Activated CD8-positive, alpha-beta T cell treated with anti-CD3 and anti-CD28 coated beads for 36 hours (primary cell): ENCODE measurements at regions not wholly inside any gene's neighbourhood (a gene's known extent, or its start where the extent isn't known, plus 50 kb on each side); places are given as distances from the start of the nearest gene placed in this dataset.

Experiments used
- ATAC-seq: fragments of 200-7000 bp; cut with Tn5 transposase; one replicate; pipeline ENCODE4 v1.10.0; 2021; ENCODE audit warnings: mild to moderate bottlenecking, moderate library complexity
- CTCF ChIA-PET: fragments of 350-600 bp; sonication (Branson Sonifier 250); formaldehyde crosslinking; loops from one replicate; lab custom pipeline; 2021; ENCODE audit warnings: antibody characterized with exemption; lab: Charles Lee
- POLR2A ChIA-PET: fragments of 350-600 bp; sonication (Branson Sonifier 250); formaldehyde crosslinking; loops from one replicate; lab custom pipeline; 2021; ENCODE audit warnings: antibody characterized with exemption; lab: Charles Lee
- DNase-seq: peaks from one replicate; pipeline ENCODE4 v3.0.0-alpha.2; 2020
- H3K27ac Mint-ChIP-seq: one replicate; pipeline ENCODE4 v1.8.0; 2021; ENCODE audit warnings: mild to moderate bottlenecking, mixed read lengths
- H3K27me3 Mint-ChIP-seq: one replicate; pipeline ENCODE4 v1.8.0; 2021; ENCODE audit warnings: mixed read lengths
- H3K36me3 Mint-ChIP-seq: one replicate; pipeline ENCODE4 v1.8.0; 2021; ENCODE audit warnings: low read depth, mixed read lengths
- H3K4me1 Mint-ChIP-seq: one replicate; pipeline ENCODE4 v1.8.0; 2021; ENCODE audit warnings: low read depth, mixed read lengths
- H3K4me3 Mint-ChIP-seq: one replicate; pipeline ENCODE4 v1.8.0; 2021; ENCODE audit warnings: mild to moderate bottlenecking, moderate library complexity, mixed read lengths
- H3K9me3 Mint-ChIP-seq: one replicate; pipeline ENCODE4 v1.8.0; 2021; ENCODE audit warnings: mixed read lengths
- intact Hi-C: fragments of 100-400 bp; cut with micrococcal nuclease; formaldehyde crosslinking; loops from one replicate; pipeline ENCODE4 v1.10.0; 2022
- TF ChIP-seq, protein P1 (sequence below): fragments of 200-600 bp; IDR thresholded peaks from one replicate; pipeline ENCODE4 v1.8.0; 2022; ENCODE audit warnings: antibody characterized with exemption, mild to moderate bottlenecking

- no peaks in the 10 kb centered on the region for H3K36me3 Mint-ChIP-seq
- no peak overlapping the region for H3K27ac Mint-ChIP-seq
- H3K27me3 Mint-ChIP-seq, result peaks cover 9% of the 10 kb centered on the region
- TF ChIP-seq, protein P1, sequence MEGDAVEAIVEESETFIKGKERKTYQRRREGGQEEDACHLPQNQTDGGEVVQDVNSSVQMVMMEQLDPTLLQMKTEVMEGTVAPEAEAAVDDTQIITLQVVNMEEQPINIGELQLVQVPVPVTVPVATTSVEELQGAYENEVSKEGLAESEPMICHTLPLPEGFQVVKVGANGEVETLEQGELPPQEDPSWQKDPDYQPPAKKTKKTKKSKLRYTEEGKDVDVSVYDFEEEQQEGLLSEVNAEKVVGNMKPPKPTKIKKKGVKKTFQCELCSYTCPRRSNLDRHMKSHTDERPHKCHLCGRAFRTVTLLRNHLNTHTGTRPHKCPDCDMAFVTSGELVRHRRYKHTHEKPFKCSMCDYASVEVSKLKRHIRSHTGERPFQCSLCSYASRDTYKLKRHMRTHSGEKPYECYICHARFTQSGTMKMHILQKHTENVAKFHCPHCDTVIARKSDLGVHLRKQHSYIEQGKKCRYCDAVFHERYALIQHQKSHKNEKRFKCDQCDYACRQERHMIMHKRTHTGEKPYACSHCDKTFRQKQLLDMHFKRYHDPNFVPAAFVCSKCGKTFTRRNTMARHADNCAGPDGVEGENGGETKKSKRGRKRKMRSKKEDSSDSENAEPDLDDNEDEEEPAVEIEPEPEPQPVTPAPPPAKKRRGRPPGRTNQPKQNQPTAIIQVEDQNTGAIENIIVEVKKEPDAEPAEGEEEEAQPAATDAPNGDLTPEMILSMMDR, result no peak
- ChIA-PET POLR2A (no interaction called here), CTCF (interaction anchor here (1.0 kb wide), 1 partner anchor 580 kb away, joined by 3 read pairs; no protein-coding TSS in a partner anchor)
- H3K4me1 Mint-ChIP-seq, result no peaks in the 10 kb centered on the region
- peaks cover 5% of the 10 kb centered on the region for H3K9me3 Mint-ChIP-seq
- DNase-seq (no peak), ATAC-seq (no peak)
- no peak overlapping the region for H3K4me3 Mint-ChIP-seq
- intact Hi-C loops, result no loop called here
Observed at GRCh38 chr10:78614744-78615143, 454.0 kb upstream of the ZMIZ1 start.

GRCh38 chr10:78616125-78616695 lies 452.6 kb upstream of the ZMIZ1 start:
- no peak for DNase-seq
- intact Hi-C loops, result no loop called here
- ChIA-PET CTCF (no interaction called here), POLR2A (no interaction called here)
- TF ChIP-seq, protein P1, result no peak
- no peak for ATAC-seq
- H3K27me3 Mint-ChIP-seq, result peaks cover 5% of the 10 kb centered on the region
- no peaks in the 10 kb centered on the region for H3K36me3 Mint-ChIP-seq
- no peak overlapping the region for H3K27ac Mint-ChIP-seq
- H3K4me1 Mint-ChIP-seq, result no peaks in the 10 kb centered on the region
- H3K9me3 Mint-ChIP-seq, result no peaks in the 10 kb centered on the region
- H3K4me3 Mint-ChIP-seq, result no peak overlapping the region

GRCh38 chr10:78617115-78617514 lies 451.7 kb upstream of the ZMIZ1 start:
- Mint-ChIP-seq H3K27ac (no peak overlapping the region), H3K36me3 (no peaks in the 10 kb centered on the region), H3K4me3 (no peak overlapping the region), H3K4me1 (no peaks in the 10 kb centered on the region), H3K27me3 (peaks cover 4% of the 10 kb centered on the region), H3K9me3 (no peaks in the 10 kb centered on the region)
- CTCF ChIA-PET, result no interaction called here
- intact Hi-C loops, result no loop called here
- ATAC-seq (no peak), DNase-seq (no peak)
- POLR2A ChIA-PET, result no interaction called here
- TF ChIP-seq, protein P1, result no peak

DNA sequence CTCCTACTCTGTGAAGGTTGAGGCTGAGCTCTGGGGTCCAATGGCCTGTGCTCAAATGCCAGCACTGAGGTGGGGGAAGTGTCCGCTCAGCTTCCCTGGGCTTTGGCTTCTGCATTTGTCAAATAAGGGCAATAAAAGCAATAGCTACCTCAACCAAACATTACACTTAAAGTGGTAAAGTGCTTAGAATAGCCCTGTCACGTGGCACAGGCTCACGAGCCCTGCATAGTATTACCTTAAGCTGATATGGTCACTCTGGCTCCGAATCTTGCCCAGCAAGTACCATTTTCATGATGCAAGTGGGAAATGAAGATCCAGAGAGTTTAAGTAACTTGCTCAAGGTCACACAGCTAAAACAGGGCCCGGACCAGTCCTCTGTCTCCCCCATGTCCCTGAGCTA lies 451.1 kb upstream of the ZMIZ1 start:
- intact Hi-C loops, result no loop called here
- H3K27me3 Mint-ChIP-seq, result peaks cover 2% of the 10 kb centered on the region
- no peak for ATAC-seq

GRCh38 chr10:78618050-78618449 lies 450.7 kb upstream of the ZMIZ1 start:
- H3K27ac Mint-ChIP-seq, result no peak overlapping the region
- H3K27me3 Mint-ChIP-seq, result peaks cover 3% of the 10 kb centered on the region
- no peak for DNase-seq
- CTCF ChIA-PET, result no interaction called here
- no peaks in the 10 kb centered on the region for H3K9me3 Mint-ChIP-seq
- POLR2A ChIA-PET, result no interaction called here
- no peaks in the 10 kb centered on the region for H3K4me1 Mint-ChIP-seq
- no peak for ATAC-seq
- H3K36me3 Mint-ChIP-seq, result no peaks in the 10 kb centered on the region
- no peak overlapping the region for H3K4me3 Mint-ChIP-seq
- TF ChIP-seq, protein P1, result no peak
- intact Hi-C loops, result no loop called here

More for the DNA sequence above, 451.1 kb upstream of the ZMIZ1 start:
- DNase-seq, result no peak
- Mint-ChIP-seq H3K9me3 (no peaks in the 10 kb centered on the region), H3K36me3 (no peaks in the 10 kb centered on the region), H3K4me1 (no peaks in the 10 kb centered on the region), H3K27ac (no peak overlapping the region), H3K4me3 (no peak overlapping the region)
- ChIA-PET POLR2A (no interaction called here), CTCF (no interaction called here)
- TF ChIP-seq, protein P1, result no peak
